ENCODE measurements at regions not wholly inside any gene's neighbourhood (a gene's known extent, or its start where the extent isn't known, plus 50 kb on each side); places are given as distances from the start of the nearest gene placed in this dataset.

DNA sequence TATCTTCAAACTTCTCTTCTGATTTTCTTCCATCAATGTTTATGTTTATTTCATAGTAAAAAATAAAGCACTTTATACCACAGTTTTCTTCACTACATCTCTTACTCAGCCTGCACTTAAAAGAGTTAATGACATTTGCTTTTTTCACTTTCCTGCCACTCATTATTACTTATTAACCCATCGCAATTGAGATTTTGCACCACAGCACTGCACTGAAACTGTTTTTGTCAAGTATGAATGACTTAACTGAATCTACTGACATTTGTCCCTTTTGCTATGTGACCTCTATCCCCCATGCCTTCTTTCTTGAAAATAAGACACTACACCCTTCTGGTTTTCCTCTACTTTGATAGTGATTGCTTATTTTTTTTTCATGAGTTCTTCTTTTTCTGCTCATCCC is 739.7 kb upstream of the DPPA4 start:
- H3K4me3 ChIP-seq (ENCODE audit: low read depth, low read length), result no peak overlapping the region
- DNase-seq (ENCODE audit: low read depth), result no peak
- TF ChIP-seq CTCF (IDR thresholded peaks at IDR 0.05; ENCODE audit: low read depth, low read length, missing control alignments), result no peak

GRCh38 chr3:110093411-110093810 is 756.1 kb upstream of the DPPA4 start:
- DNase-seq (ENCODE audit: low read depth), result no peak
- H3K4me3 ChIP-seq (ENCODE audit: low read depth, low read length), result no peak overlapping the region
- TF ChIP-seq CTCF (IDR thresholded peaks at IDR 0.05; ENCODE audit: low read depth, low read length, missing control alignments), result no peak

DNA sequence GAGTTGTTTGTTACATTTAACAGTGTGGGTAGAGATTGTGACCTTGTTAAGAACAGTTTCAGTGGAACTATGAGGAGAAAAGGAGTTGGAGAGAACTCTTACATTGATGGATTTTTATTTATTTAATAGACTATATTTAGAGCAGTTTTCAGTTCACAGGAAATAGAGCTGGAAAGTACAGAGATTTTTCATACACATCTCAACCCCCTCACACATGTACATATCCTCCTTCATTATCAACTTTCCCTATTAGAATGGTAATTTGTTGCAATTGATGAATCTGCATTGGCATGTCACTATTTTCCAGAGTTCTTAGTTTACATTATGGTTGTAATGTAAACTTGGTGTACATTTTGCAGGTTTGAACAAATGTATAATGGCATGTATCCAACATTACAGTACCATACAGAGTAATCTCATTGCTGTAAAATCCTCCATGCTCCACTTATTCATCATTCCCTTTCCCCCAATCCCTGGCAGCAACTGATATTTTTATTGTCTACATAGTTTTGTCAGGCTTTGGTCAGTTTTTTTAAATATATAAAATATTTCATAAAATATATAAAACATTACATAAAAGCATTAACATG is 756.6 kb upstream of the DPPA4 start:
- no peak for DNase-seq (ENCODE audit: low read depth)
- H3K4me3 ChIP-seq (ENCODE audit: low read depth, low read length), result no peak overlapping the region
- TF ChIP-seq CTCF (IDR thresholded peaks at IDR 0.05; ENCODE audit: low read depth, low read length, missing control alignments), result no peak

DNA sequence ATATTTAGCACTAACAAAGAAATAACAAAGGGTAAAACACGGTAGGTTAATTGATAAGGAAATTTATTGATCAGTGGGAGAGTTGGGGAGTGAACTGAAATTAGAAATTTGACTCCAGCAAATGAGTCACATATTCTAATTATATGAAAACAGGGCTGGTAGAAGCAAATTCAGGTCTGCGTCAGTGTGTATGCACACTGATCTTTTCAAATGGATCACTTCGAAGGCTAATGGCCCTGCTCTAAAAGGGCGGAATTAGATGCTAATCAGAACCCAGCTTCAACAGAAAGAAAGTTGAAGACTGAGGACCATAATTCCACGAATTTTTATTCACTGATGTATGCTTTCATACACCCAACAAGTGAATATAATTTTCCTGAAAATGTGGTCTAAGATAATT is 762.4 kb upstream of the DPPA4 start:
- no peak overlapping the region for H3K4me3 ChIP-seq (ENCODE audit: low read depth, low read length)
- no peak for TF ChIP-seq CTCF (IDR thresholded peaks at IDR 0.05; ENCODE audit: low read depth, low read length, missing control alignments)
- DNase-seq (ENCODE audit: low read depth), result no peak

GRCh38 chr3:110101361-110101760 is 764.0 kb upstream of the DPPA4 start:
- no peak overlapping the region for H3K4me3 ChIP-seq (ENCODE audit: low read depth, low read length)
- no peak for DNase-seq (ENCODE audit: low read depth)
- no peak for TF ChIP-seq CTCF (IDR thresholded peaks at IDR 0.05; ENCODE audit: low read depth, low read length, missing control alignments)

GRCh38 chr3:110106805-110107204 is 769.5 kb upstream of the DPPA4 start:
- TF ChIP-seq CTCF (IDR thresholded peaks at IDR 0.05; ENCODE audit: low read depth, low read length, missing control alignments), result no peak
- no peak for DNase-seq (ENCODE audit: low read depth)
- H3K4me3 ChIP-seq (ENCODE audit: low read depth, low read length), result no peak overlapping the region

GRCh38 chr3:110123946-110124345 is 786.6 kb upstream of the DPPA4 start:
- no peak for TF ChIP-seq CTCF (IDR thresholded peaks at IDR 0.05; ENCODE audit: low read depth, low read length, missing control alignments)
- H3K4me3 ChIP-seq (ENCODE audit: low read depth, low read length), result no peak overlapping the region
- DNase-seq (ENCODE audit: low read depth), result no peak

Measured in GM12864 (cell line).